ENCODE measurements at regions not wholly inside any gene's neighbourhood (a gene's known extent, or its start where the extent isn't known, plus 50 kb on each side); places are given as distances from the start of the nearest gene placed in this dataset.

DNA sequence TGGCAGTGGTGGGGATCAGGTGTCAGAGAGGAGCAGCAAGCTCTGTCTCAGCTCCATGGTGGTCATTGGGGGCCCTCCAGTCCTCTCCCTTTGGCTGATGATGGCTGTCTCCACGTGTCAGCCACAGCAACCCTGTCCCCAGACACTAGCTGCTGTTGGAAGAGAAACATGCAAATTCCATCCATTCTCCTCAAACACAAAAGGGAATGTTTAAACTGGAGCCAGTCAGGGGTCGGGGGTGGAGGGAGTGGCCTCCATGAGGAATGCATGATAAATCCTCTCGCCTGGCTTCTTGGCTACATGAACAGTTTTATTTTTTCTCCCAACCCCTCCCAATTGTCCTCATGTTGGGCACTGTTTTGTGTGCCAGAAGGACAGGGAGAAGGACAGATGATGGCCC lies 86.4 kb downstream of the EDN3 start:
- Histone ChIP-seq H3K9me3 (ENCODE audit: control insufficient read depth in 2 of 2, insufficient read depth in 1 of 2, low read depth in 1 of 2, low read length in 1 of 2) (peaks cover 0 to 3% of the 10 kb centered on the region in 2 donors), H3K36me3 (ENCODE audit: control insufficient read depth in 2 of 2, insufficient read depth in 2 of 2, low read length in 1 of 2) (no peaks in the 10 kb centered on the region), H3K27ac (ENCODE audit: low read depth in 2 of 2, low read length in 1 of 2) (peak overlapping the region; percentile 65 to 69), H3K4me3 (ENCODE audit: low read depth in 1 of 2, low read length in 2 of 2) (no peak overlapping the region), H3K4me1 (ENCODE audit: control insufficient read depth in 2 of 2, insufficient read depth in 2 of 2, low read length in 1 of 2) (peaks cover 0 to 13% of the 10 kb centered on the region in 2 donors), H3K27me3 (ENCODE audit: control insufficient read depth in 1 of 2, insufficient read depth in 2 of 2, low read length in 2 of 2) (no peaks in the 10 kb centered on the region)
- WGBS, 2 donors: 26 to 28% methylated on average over 3 of the region's 3 CpGs

- 57 to 61% methylated on average over 3 of the region's 3 CpGs for WGBS, 2 donors
- Histone ChIP-seq H3K27me3 (ENCODE audit: control insufficient read depth in 1 of 2, insufficient read depth in 2 of 2, low read length in 2 of 2) (no peaks in the 10 kb centered on the region), H3K9me3 (ENCODE audit: control insufficient read depth in 2 of 2, insufficient read depth in 1 of 2, low read depth in 1 of 2, low read length in 1 of 2) (peaks cover 0 to 3% of the 10 kb centered on the region in 2 donors), H3K36me3 (ENCODE audit: control insufficient read depth in 2 of 2, insufficient read depth in 2 of 2, low read length in 1 of 2) (no peaks in the 10 kb centered on the region), H3K4me1 (ENCODE audit: control insufficient read depth in 2 of 2, insufficient read depth in 2 of 2, low read length in 1 of 2) (peaks cover 0 to 13% of the 10 kb centered on the region in 2 donors), H3K4me3 (ENCODE audit: low read depth in 1 of 2, low read length in 2 of 2) (no peak overlapping the region), H3K27ac (ENCODE audit: low read depth in 2 of 2, low read length in 1 of 2) (peak overlapping the region; percentile 65 to 81)
Observed at GRCh38 chr20:59387891-59388290, 87.5 kb downstream of the EDN3 start.

GRCh38 chr20:59388402-59388801 lies 88.0 kb downstream of the EDN3 start:
- WGBS, 2 donors: 54 to 76% methylated on average over 4 of the region's 4 CpGs
- Histone ChIP-seq H3K27ac (ENCODE audit: low read depth in 2 of 2, low read length in 1 of 2) (peak overlapping the region; percentile 81 to 87), H3K36me3 (ENCODE audit: control insufficient read depth in 2 of 2, insufficient read depth in 2 of 2, low read length in 1 of 2) (no peaks in the 10 kb centered on the region), H3K4me3 (ENCODE audit: low read depth in 1 of 2, low read length in 2 of 2) (no peak overlapping the region), H3K9me3 (ENCODE audit: control insufficient read depth in 2 of 2, insufficient read depth in 1 of 2, low read depth in 1 of 2, low read length in 1 of 2) (peaks cover 0 to 3% of the 10 kb centered on the region in 2 donors), H3K4me1 (ENCODE audit: control insufficient read depth in 2 of 2, insufficient read depth in 2 of 2, low read length in 1 of 2) (peaks cover 0 to 13% of the 10 kb centered on the region in 2 donors), H3K27me3 (ENCODE audit: control insufficient read depth in 1 of 2, insufficient read depth in 2 of 2, low read length in 2 of 2) (no peaks in the 10 kb centered on the region)

- Histone ChIP-seq H3K27me3 (ENCODE audit: control insufficient read depth in 1 of 2, insufficient read depth in 2 of 2, low read length in 2 of 2) (no peaks in the 10 kb centered on the region), H3K4me3 (ENCODE audit: low read depth in 1 of 2, low read length in 2 of 2) (no peak overlapping the region), H3K9me3 (ENCODE audit: control insufficient read depth in 2 of 2, insufficient read depth in 1 of 2, low read depth in 1 of 2, low read length in 1 of 2) (peaks cover 0 to 1% of the 10 kb centered on the region in 2 donors), H3K36me3 (ENCODE audit: control insufficient read depth in 2 of 2, insufficient read depth in 2 of 2, low read length in 1 of 2) (no peaks in the 10 kb centered on the region), H3K27ac (ENCODE audit: low read depth in 2 of 2, low read length in 1 of 2) (no peak overlapping the region), H3K4me1 (ENCODE audit: control insufficient read depth in 2 of 2, insufficient read depth in 2 of 2, low read length in 1 of 2) (peaks cover 0 to 9% of the 10 kb centered on the region in 2 donors)
- 74 to 78% methylated on average over 6 of the region's 6 CpGs for WGBS, 2 donors
Observed at GRCh38 chr20:59390437-59390836, 90.0 kb downstream of the EDN3 start.

DNA sequence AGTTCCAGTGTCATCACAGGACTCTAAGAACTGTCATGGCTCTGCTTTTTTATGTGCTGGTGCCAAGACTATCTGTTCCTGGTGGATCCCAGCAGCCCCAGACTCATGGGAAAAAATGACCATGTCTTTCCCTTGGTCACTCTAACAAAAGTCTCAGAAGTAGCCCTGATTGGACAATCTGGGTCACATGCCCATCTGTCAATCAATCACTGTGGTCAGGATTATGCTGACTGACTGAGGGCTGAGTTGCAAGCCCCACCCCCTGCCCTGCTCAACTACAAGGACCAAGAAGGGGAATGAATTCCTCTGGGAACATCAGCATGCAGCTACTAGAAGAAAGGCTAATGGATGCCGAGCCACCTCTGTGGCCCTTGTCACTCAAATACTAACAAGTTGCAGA lies 91.6 kb downstream of the EDN3 start:
- 91 to 96% methylated on average over 1 of the region's 1 CpG for WGBS, 2 donors
- H3K4me3 ChIP-seq (ENCODE audit: low read depth in 1 of 2, low read length in 2 of 2): no peak overlapping the region
- H3K36me3 ChIP-seq (ENCODE audit: control insufficient read depth in 2 of 2, insufficient read depth in 2 of 2, low read length in 1 of 2): no peaks in the 10 kb centered on the region
- no peak overlapping the region for H3K27ac ChIP-seq (ENCODE audit: low read depth in 2 of 2, low read length in 1 of 2)
- H3K4me1 ChIP-seq (ENCODE audit: control insufficient read depth in 2 of 2, insufficient read depth in 2 of 2, low read length in 1 of 2): no peaks in the 10 kb centered on the region
- no peaks in the 10 kb centered on the region for H3K9me3 ChIP-seq (ENCODE audit: control insufficient read depth in 2 of 2, insufficient read depth in 1 of 2, low read depth in 1 of 2, low read length in 1 of 2)
- no peaks in the 10 kb centered on the region for H3K27me3 ChIP-seq (ENCODE audit: control insufficient read depth in 1 of 2, insufficient read depth in 2 of 2, low read length in 2 of 2)

- H3K9me3 ChIP-seq (ENCODE audit: control insufficient read depth in 2 of 2, insufficient read depth in 1 of 2, low read depth in 1 of 2, low read length in 1 of 2): no peaks in the 10 kb centered on the region
- 57 to 70% methylated on average over 4 of the region's 4 CpGs for WGBS, 2 donors
- no peak overlapping the region for H3K4me3 ChIP-seq (ENCODE audit: low read depth in 1 of 2, low read length in 2 of 2)
- no peak overlapping the region for H3K27ac ChIP-seq (ENCODE audit: low read depth in 2 of 2, low read length in 1 of 2)
- H3K27me3 ChIP-seq (ENCODE audit: control insufficient read depth in 1 of 2, insufficient read depth in 2 of 2, low read length in 2 of 2): no peaks in the 10 kb centered on the region
- no peaks in the 10 kb centered on the region for H3K4me1 ChIP-seq (ENCODE audit: control insufficient read depth in 2 of 2, insufficient read depth in 2 of 2, low read length in 1 of 2)
- no peaks in the 10 kb centered on the region for H3K36me3 ChIP-seq (ENCODE audit: control insufficient read depth in 2 of 2, insufficient read depth in 2 of 2, low read length in 1 of 2)
Observed at GRCh38 chr20:59392736-59393135, 92.3 kb downstream of the EDN3 start.

DNA sequence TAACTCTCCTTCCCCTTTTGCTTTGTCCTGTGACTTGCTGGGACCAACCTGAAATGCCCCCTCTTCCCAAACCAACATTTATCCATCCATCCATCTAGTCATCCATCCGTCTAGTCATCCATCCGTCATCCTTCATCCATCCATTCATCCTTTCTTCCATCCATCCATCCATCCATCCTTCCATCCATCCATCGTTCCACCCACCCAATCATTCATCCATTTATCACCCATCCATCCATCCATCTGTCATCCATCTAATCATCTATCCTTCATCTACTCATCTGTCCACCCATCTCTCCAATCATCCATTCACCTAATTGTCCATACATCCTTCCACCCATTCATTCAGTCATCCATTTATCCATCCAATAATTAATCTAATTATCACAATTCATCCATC lies 92.7 kb downstream of the EDN3 start:
- H3K36me3 ChIP-seq (ENCODE audit: control insufficient read depth in 2 of 2, insufficient read depth in 2 of 2, low read length in 1 of 2): no peaks in the 10 kb centered on the region
- no peaks in the 10 kb centered on the region for H3K9me3 ChIP-seq (ENCODE audit: control insufficient read depth in 2 of 2, insufficient read depth in 1 of 2, low read depth in 1 of 2, low read length in 1 of 2)
- H3K27me3 ChIP-seq (ENCODE audit: control insufficient read depth in 1 of 2, insufficient read depth in 2 of 2, low read length in 2 of 2): no peaks in the 10 kb centered on the region
- 83 to 93% methylated on average over 3 of the region's 3 CpGs for WGBS, 2 donors
- H3K4me3 ChIP-seq (ENCODE audit: low read depth in 1 of 2, low read length in 2 of 2): no peak overlapping the region
- no peak overlapping the region for H3K27ac ChIP-seq (ENCODE audit: low read depth in 2 of 2, low read length in 1 of 2)
- H3K4me1 ChIP-seq (ENCODE audit: control insufficient read depth in 2 of 2, insufficient read depth in 2 of 2, low read length in 1 of 2): no peaks in the 10 kb centered on the region

- H3K27ac ChIP-seq (ENCODE audit: low read depth in 2 of 2, low read length in 1 of 2): no peak overlapping the region
- no peaks in the 10 kb centered on the region for H3K36me3 ChIP-seq (ENCODE audit: control insufficient read depth in 2 of 2, insufficient read depth in 2 of 2, low read length in 1 of 2)
- H3K9me3 ChIP-seq (ENCODE audit: control insufficient read depth in 2 of 2, insufficient read depth in 1 of 2, low read depth in 1 of 2, low read length in 1 of 2): no peaks in the 10 kb centered on the region
- H3K4me1 ChIP-seq (ENCODE audit: control insufficient read depth in 2 of 2, insufficient read depth in 2 of 2, low read length in 1 of 2): no peaks in the 10 kb centered on the region
- no peak overlapping the region for H3K4me3 ChIP-seq (ENCODE audit: low read depth in 1 of 2, low read length in 2 of 2)
- WGBS, 2 donors: 92 to 94% methylated on average over 6 of the region's 6 CpGs
- no peaks in the 10 kb centered on the region for H3K27me3 ChIP-seq (ENCODE audit: control insufficient read depth in 1 of 2, insufficient read depth in 2 of 2, low read length in 2 of 2)
Observed at GRCh38 chr20:59395729-59396128, 95.3 kb downstream of the EDN3 start.

- Histone ChIP-seq H3K27ac (ENCODE audit: low read depth in 2 of 2, low read length in 1 of 2) (no peak overlapping the region), H3K4me3 (ENCODE audit: low read depth in 1 of 2, low read length in 2 of 2) (no peak overlapping the region), H3K4me1 (ENCODE audit: control insufficient read depth in 2 of 2, insufficient read depth in 2 of 2, low read length in 1 of 2) (peaks cover 4 to 6% of the 10 kb centered on the region in 2 donors), H3K36me3 (ENCODE audit: control insufficient read depth in 2 of 2, insufficient read depth in 2 of 2, low read length in 1 of 2) (no peaks in the 10 kb centered on the region), H3K27me3 (ENCODE audit: control insufficient read depth in 1 of 2, insufficient read depth in 2 of 2, low read length in 2 of 2) (no peaks in the 10 kb centered on the region), H3K9me3 (ENCODE audit: control insufficient read depth in 2 of 2, insufficient read depth in 1 of 2, low read depth in 1 of 2, low read length in 1 of 2) (no peaks in the 10 kb centered on the region)
- WGBS, 2 donors: 46 to 51% methylated on average over 12 of the region's 12 CpGs
Observed at GRCh38 chr20:59398537-59399205, 98.3 kb downstream of the EDN3 start.

DNA sequence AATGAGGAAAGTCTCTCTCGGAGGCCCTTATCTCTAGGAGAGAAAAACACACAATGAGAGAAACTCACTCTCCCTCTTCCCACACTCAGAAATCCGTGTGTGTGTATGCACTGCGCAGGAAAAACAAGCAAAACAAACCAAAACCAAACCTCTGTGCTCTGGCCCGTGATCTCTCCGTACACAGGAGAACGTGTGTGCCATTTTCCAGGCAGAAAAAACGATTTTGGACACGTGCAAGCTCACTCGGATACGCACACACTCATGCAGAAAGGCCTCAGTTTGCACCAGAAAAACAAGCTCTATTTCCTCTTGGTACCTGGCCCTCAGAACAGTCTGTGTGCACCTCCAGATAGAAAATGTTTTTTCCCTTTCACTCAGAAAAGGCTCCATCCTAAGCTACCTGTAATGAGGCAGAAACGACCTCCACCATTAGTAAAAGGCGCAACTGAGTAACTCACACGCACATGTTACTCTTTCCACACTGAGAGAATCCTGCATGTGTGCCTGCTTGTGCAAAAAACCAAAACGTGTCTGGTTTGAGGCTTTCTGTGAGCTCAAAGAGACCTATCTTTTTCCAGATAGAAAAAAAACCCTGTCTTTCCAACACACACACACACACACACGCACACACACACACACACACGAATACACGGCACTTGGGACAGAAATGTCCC lies 99.2 kb downstream of the EDN3 start:
- Histone ChIP-seq H3K27ac (ENCODE audit: low read depth in 2 of 2, low read length in 1 of 2) (no peak overlapping the region), H3K4me1 (ENCODE audit: control insufficient read depth in 2 of 2, insufficient read depth in 2 of 2, low read length in 1 of 2) (peaks cover 5 to 6% of the 10 kb centered on the region in 2 donors), H3K27me3 (ENCODE audit: control insufficient read depth in 1 of 2, insufficient read depth in 2 of 2, low read length in 2 of 2) (no peaks in the 10 kb centered on the region), H3K9me3 (ENCODE audit: control insufficient read depth in 2 of 2, insufficient read depth in 1 of 2, low read depth in 1 of 2, low read length in 1 of 2) (no peaks in the 10 kb centered on the region), H3K36me3 (ENCODE audit: control insufficient read depth in 2 of 2, insufficient read depth in 2 of 2, low read length in 1 of 2) (no peaks in the 10 kb centered on the region), H3K4me3 (ENCODE audit: low read depth in 1 of 2, low read length in 2 of 2) (no peak overlapping the region)
- WGBS, 2 donors: 59 to 60% methylated on average over 17 of the region's 17 CpGs
